GM19455 (cell line): ENCODE measurements at regions not wholly inside any gene's neighbourhood (a gene's known extent, or its start where the extent isn't known, plus 50 kb on each side); places are given as distances from the start of the nearest gene placed in this dataset.
"Not testable (repeated sequence)": the region's sequence is repeated elsewhere in the genome, so short reads cannot be mapped to it uniquely, and the experiment has no call there.

Experiments used
- ATAC-seq: cut with Tn5 transposase; IDR thresholded peaks from one replicate; pipeline ENCODE4 v1.9.1; 2021; ENCODE audit not compliant: unreplicated experiment

DNA sequence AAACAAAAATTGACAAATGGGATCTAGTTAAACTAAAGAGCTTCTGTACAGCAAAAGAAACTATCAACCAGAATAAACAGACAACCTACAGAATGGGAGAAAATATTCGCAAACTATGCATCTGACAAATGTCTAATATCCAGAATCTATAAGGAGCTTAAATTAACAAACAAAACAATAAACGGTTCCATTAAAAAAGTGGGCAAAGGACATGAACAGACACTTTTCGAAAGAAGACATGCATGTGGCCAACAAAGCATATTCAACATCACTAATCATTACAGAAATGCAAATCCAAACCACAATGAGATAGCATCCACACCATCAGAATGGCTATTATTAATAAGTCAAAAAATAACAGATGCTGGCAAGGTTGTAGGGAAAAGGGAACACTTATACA is 50.5 kb upstream of the MED13L start:
- not testable (repeated sequence) for ATAC-seq

- no peak for ATAC-seq
Measured at GRCh38 chr12:116331876-116332275, 54.4 kb upstream of the MED13L start.

DNA sequence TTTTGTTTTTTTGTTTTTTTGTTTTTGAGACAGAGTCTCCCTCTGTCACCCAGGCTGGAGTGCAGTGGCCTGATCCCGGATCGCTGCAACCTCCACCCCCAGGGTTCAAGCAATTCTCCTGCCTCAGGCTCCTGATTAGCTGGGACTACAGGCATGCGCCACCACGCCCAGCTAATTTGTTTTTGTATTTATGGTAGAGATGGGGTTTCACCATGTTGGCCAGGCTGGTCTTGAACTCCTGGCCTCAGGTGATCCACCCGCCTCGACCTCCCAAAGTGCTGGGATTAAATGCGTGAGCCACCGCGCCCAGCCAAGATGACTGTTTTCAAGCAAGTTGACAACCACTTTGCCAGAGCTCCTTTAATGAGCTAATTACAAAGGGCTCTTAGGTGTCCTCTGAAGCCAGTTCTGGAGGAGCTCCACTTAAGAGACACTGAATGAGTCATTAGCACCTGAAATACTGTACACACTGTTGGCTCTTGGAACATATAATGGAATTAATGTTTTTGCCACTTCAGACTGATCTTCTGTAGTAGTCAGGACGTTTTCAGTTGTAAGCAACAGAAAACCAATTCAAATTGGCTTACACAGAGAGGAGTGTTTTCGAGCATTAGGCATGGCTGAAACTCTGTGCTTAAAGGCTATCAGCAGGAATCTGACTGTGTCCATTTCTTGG is 55.4 kb upstream of the MED13L start:
- no peak for ATAC-seq

GRCh38 chr12:116333402-116333801 is 55.9 kb upstream of the MED13L start:
- no peak for ATAC-seq

DNA sequence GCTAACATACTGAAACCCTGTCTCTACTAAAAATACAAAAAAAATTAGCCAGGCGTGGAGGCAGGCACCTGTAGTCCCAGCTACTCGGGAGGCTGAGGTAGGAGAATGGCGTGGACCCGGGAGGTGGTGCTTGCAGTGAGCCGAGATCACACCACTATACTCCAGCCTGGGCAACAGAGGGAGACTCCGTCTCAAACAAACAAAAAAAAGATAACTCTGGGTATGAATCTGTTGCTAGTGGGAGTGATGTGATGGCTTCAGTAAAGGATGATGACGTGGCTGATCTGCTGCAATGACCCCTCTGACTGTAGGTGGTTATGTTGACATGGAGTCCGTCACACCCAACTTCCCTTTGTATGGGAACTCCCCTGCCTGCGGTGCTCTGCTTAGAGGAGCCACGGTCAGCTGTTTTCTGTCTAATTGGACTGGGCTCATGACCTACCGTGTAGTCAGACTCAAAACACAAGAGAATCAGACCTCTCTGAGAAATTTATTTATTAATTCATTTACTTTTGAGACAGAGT is 59.1 kb upstream of the MED13L start:
- ATAC-seq = peak; percentile 75

DNA sequence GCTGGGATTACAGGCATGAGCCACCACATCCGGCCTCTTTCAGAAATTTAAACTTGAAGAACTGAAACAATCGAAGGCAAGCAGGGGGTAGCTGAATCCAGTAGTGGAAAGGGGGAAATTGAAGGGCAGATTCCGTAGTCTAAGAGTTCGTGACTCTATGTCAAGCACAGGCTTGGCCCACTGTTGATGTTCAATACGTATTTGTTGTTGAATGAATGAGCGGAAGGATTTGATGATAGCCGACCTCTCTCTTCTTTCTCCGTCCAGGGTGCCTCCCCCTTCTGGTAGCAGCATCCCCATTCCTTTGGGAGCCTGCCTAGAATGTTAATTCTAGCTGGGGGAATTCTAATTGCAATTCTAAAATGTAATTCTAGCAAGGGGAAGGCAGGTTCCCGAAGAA is 59.8 kb upstream of the MED13L start:
- ATAC-seq = no peak

DNA sequence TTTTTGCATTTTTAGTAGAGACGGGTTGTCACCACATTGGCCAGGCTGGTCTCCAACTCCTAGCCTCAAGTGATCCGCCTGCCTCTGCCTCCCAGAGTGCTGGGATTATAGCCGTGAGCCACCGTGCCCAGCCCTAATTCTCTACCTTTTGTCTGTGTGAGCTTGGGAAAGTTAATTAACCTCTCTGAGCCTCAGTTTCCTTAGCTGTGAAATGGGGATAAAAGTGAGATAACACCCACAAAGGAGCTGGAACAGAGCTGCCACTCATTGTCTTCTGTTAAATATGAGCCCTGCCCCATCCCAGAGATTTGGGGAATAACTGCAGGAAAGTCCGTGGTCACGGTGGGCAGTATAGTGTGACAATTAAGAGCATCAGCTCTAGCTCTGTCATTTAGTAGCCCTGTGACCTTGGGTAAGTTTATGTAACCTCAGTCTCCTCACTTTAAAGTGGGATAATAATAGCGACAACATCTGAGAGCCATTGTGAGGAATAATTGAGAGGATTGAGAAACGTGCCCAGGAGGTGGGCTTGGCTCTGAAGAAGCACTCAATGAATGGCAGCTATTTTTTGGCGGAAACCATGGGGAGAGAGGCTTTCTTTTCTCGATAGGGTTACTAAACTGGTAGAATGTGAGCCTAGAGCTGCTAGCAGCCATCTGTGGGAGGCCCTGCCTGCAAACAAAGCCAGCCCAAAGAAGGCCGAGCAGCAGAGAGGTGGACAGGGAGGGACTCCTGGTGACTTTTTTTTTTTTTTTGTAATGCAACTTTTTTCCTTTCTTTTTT is 60.8 kb upstream of the MED13L start:
- no peak for ATAC-seq

DNA sequence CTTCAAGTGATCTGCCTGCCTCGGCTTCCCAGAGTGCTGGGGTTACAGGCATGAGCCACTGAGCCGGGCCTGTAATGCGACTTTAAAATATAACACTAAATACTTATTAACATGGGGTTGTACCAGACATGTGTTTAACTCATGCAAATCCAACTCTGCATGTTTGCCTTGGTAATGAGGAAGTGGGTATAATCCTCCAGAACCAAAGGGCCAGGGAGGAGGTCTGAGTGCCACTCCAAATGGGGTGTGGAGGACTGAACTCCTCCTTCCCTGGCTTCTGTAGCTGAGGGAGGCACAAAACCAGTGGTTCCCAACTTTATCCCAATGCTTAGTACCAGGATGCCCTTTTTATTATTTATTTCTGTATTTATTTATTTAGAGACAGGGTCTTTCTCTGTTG is 61.6 kb upstream of the MED13L start:
- no peak for ATAC-seq

- ATAC-seq = no peak
Measured at GRCh38 chr12:116339800-116340371, 62.4 kb upstream of the MED13L start.

DNA sequence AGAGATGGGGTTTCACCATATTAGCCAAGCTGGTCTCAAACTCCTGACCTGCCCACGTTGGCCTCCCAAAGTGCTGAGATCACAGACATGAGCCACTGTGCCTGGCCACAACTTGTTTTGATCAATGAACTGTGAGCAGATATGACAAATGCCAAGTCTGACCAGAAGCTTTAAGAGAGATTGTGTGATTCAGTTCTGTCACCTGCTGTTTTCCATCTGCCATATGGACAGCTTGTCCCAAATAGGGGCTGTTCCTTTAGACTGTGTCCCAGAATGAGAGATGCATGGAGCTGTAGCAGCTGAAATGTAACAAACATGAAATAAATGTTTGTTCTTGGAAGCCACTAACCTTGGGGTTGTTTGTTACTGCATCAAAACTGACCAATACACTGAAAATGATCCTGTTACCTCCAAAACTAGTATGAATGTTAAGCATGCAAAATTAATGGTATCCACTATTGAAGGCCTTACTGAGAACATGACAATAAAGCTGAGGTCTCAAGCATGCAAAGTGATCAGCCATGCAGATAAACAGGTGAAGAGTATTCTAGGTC is 65.9 kb upstream of the MED13L start:
- no peak for ATAC-seq

GRCh38 chr12:116346222-116346621 is 68.7 kb upstream of the MED13L start:
- ATAC-seq = no peak

DNA sequence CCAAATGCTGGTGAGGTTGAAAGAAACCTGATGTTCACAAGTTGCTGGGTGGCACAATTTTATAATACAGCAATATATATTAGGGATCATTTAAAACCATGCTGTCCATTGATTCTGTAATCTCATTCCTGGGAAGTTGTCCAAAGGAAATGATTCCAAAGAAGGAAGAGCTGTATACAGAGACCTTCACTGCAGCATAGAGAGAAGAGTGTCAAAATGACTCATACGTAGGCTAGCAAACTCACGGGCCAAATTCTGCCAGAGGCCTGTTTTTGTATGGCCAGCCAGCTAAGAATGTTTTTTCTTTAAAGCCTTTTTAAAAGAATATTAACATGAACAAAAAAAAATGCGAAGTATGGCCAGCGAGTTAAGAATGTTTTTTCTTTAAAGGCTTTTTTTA is 69.2 kb upstream of the MED13L start:
- no peak for ATAC-seq

- ATAC-seq = no peak
Measured at GRCh38 chr12:116347265-116347664, 69.8 kb upstream of the MED13L start.

DNA sequence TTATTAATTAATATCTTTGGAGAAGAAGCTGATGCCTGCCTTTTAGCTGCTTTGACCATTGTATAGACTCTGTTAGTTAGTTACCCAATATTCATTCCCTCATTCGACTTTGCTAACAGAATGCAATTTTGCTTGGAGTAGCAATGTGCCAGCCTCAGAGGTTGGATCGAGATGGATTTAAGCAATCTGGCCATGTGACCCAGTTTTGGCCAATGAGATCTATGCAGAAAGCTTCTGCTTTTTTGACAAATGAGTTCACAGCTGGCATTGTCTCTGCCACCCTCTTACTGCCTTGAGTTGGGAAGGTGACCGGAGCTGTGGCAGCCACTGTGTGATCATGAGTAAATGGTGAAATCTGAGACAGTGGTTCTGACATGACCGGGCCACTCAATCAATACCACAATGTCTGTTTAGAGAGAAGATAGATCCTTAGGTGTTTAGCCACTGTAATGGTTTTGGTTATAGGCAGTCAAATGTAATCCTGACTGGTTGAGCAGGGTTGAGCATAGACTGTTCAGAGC is 74.9 kb upstream of the MED13L start:
- ATAC-seq = no peak

DNA sequence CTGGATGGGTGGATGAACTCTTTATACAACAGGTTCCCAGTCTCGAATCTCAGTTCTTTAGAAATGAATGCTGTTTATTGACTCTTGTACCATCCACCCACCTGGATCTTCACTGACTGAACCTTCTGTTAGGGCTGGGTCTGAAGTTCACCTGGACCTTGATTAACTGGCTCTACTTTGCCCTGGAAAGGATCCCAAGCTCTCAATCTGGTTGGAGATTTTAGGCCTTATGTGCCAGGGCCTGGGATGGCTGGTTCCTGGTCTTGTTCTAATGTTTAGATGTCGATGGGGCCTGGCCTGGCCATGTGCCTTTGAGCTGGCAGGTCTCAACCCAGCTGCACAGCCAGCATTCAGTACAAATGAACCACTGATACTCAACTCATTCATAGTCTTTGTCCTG is 76.5 kb upstream of the MED13L start:
- ATAC-seq = no peak

- ATAC-seq = no peak
Measured at GRCh38 chr12:116354534-116354933, 77.0 kb upstream of the MED13L start.

GRCh38 chr12:116354950-116355783 is 77.7 kb upstream of the MED13L start:
- ATAC-seq = no peak

DNA sequence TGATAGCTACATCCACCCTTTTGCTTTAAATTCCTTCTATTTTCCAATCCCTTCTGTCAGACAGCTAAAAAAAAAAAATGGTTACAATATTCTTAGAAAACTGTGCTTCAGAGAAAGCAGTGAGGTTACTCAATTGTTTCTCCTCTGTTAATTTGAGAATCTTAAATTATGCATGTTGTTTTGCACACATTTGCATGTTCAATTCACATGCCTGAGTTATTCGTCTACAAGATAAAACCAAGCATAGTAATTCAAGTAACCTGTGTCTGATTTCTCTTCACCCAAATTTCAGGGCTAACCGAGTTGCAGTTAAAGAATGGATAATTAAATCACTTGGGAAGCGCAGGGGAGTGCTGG is 81.0 kb upstream of the MED13L start:
- ATAC-seq = no peak

DNA sequence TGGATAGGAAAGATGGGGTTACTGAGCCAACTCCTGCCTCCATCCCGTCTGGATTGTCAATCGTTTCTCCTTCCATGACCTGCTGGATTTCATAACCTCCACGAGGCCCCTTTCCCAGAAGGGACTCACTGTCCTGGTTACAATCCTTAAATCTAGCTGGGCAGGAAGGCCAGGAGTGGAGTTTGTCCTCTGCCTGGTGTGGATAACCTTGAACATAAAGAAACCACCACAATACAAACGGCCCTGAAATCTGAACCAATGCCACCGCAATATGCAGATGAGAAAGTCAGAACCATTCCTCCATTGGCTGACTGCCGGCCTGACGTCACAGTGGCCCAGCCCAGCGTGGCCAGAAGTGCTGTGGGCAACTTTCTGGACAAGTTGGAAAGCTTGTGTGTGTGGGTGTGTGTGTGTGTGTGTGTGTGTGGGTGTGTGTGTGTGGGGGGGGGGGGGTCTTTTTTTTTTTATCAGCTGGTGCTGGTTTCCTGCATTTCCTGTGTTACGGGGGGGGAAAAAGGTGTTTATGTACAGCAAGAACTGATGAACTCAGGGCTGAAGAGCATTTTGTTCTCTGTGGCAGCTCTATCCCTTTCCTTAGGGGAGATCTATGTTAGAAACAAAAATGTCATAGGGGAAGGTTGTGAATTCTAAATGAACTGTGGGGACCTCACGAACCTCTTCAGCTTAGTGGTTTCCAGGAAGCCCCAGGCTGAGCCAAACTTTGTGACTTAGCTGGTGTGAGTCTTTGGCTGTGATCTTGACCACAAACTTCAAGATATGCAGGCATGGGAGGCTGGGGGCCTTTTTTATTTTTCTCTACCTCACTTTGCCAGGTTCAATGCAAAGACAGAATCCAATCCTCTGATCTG is 81.6 kb upstream of the MED13L start:
- peak; percentile 67 for ATAC-seq
